Activated CD4-positive, alpha-beta T cell treated with anti-CD3 and anti-CD28 coated beads, Interleukin-2, amount 10 ng/mL, durations not matched to agents 7 days and 5 days (primary cell): ENCODE measurements at regions not wholly inside any gene's neighbourhood (a gene's known extent, or its start where the extent isn't known, plus 50 kb on each side); places are given as distances from the start of the nearest gene placed in this dataset.

ENCODE experiments used
- CTCF ChIA-PET: fragments of 350-600 bp; sonication (Branson Sonifier 250); formaldehyde crosslinking; loops from one replicate; lab custom pipeline; 2021; ENCODE audit warnings: antibody characterized with exemption; lab: Charles Lee
- POLR2A ChIA-PET: fragments of 350-600 bp; sonication (Branson Sonifier 250); formaldehyde crosslinking; loops from one replicate; lab custom pipeline; 2021; ENCODE audit warnings: antibody characterized with exemption; lab: Charles Lee
- DNase-seq: peaks from one replicate; pipeline ENCODE4 v3.0.0-alpha.2; 2020
- H3K27ac Mint-ChIP-seq: one replicate; pipeline ENCODE4 v1.8.0; 2021; ENCODE audit warnings: mild to moderate bottlenecking, moderate library complexity, mixed read lengths
- H3K27me3 Mint-ChIP-seq: one replicate; pipeline ENCODE4 v1.8.0; 2021; ENCODE audit warnings: mixed read lengths
- H3K36me3 Mint-ChIP-seq: one replicate; pipeline ENCODE4 v1.8.0; 2021; ENCODE audit warnings: low read depth, mixed read lengths
- H3K4me1 Mint-ChIP-seq: one replicate; pipeline ENCODE4 v1.8.0; 2021; ENCODE audit warnings: mixed read lengths
- H3K4me3 Mint-ChIP-seq: one replicate; pipeline ENCODE4 v1.8.0; 2021; ENCODE audit warnings: mild to moderate bottlenecking, moderate library complexity, mixed read lengths
- H3K9me3 Mint-ChIP-seq: one replicate; pipeline ENCODE4 v1.8.0; 2021; ENCODE audit warnings: mixed read lengths

- DNase-seq: no peak
- CTCF ChIA-PET: no interaction called here
These were observed 144.6 kb downstream of the TPH2 start for GRCh38 chr12:72082986-72083820.

GRCh38 chr12:72084061-72084460 lies 145.4 kb downstream of the TPH2 start:
- Mint-ChIP-seq H3K27me3 (peaks cover 7% of the 10 kb centered on the region), H3K4me1 (no peaks in the 10 kb centered on the region), H3K27ac (no peak overlapping the region), H3K36me3 (no peaks in the 10 kb centered on the region), H3K9me3 (no peaks in the 10 kb centered on the region), H3K4me3 (no peak overlapping the region)
- CTCF ChIA-PET: no interaction called here
- no peak for DNase-seq
- POLR2A ChIA-PET: no interaction called here

More at GRCh38 chr12:72082986-72083820, 144.6 kb downstream of the TPH2 start:
- Mint-ChIP-seq H3K27ac (no peak overlapping the region), H3K4me1 (no peaks in the 10 kb centered on the region), H3K9me3 (no peaks in the 10 kb centered on the region), H3K36me3 (no peaks in the 10 kb centered on the region), H3K4me3 (no peak overlapping the region), H3K27me3 (peaks cover 7% of the 10 kb centered on the region)
- POLR2A ChIA-PET: no interaction called here

- no peak overlapping the region for H3K27ac Mint-ChIP-seq
- H3K27me3 Mint-ChIP-seq: peaks cover 7% of the 10 kb centered on the region
- ChIA-PET POLR2A (no interaction called here), CTCF (no interaction called here)
- no peak overlapping the region for H3K4me3 Mint-ChIP-seq
- DNase-seq: no peak
- H3K36me3 Mint-ChIP-seq: no peaks in the 10 kb centered on the region
- no peaks in the 10 kb centered on the region for H3K9me3 Mint-ChIP-seq
- H3K4me1 Mint-ChIP-seq: no peaks in the 10 kb centered on the region
These were observed 146.2 kb downstream of the TPH2 start for GRCh38 chr12:72084880-72085279.

GRCh38 chr12:72089678-72090077 lies 151.0 kb downstream of the TPH2 start:
- Mint-ChIP-seq H3K27ac (no peak overlapping the region), H3K4me3 (no peak overlapping the region)

GRCh38 chr12:72093424-72093823 lies 154.8 kb downstream of the TPH2 start:
- no peaks in the 10 kb centered on the region for H3K36me3 Mint-ChIP-seq
- no peaks in the 10 kb centered on the region for H3K9me3 Mint-ChIP-seq
- H3K4me3 Mint-ChIP-seq: no peak overlapping the region
- DNase-seq: no peak
- no peaks in the 10 kb centered on the region for H3K4me1 Mint-ChIP-seq
- H3K27ac Mint-ChIP-seq: no peak overlapping the region
- POLR2A ChIA-PET: interaction anchor here (0.6 kb wide), 1 partner anchor 27 kb away, joined by 10 read pairs; no protein-coding TSS in a partner anchor
- CTCF ChIA-PET: no interaction called here
- no peaks in the 10 kb centered on the region for H3K27me3 Mint-ChIP-seq

More at GRCh38 chr12:72089678-72090077, 151.0 kb downstream of the TPH2 start:
- POLR2A ChIA-PET: no interaction called here
- H3K9me3 Mint-ChIP-seq: no peaks in the 10 kb centered on the region
- H3K36me3 Mint-ChIP-seq: no peaks in the 10 kb centered on the region
- H3K4me1 Mint-ChIP-seq: no peaks in the 10 kb centered on the region
- CTCF ChIA-PET: no interaction called here
- peaks cover 1% of the 10 kb centered on the region for H3K27me3 Mint-ChIP-seq
- no peak for DNase-seq

- no peaks in the 10 kb centered on the region for H3K4me1 Mint-ChIP-seq
- no peaks in the 10 kb centered on the region for H3K36me3 Mint-ChIP-seq
- no peak for DNase-seq
- no peaks in the 10 kb centered on the region for H3K9me3 Mint-ChIP-seq
- POLR2A ChIA-PET: interaction anchor here (0.6 kb wide), 1 partner anchor 26 kb away, joined by 10 read pairs; no protein-coding TSS in a partner anchor
- H3K27me3 Mint-ChIP-seq: no peaks in the 10 kb centered on the region
- no peak overlapping the region for H3K4me3 Mint-ChIP-seq
- no peak overlapping the region for H3K27ac Mint-ChIP-seq
- CTCF ChIA-PET: no interaction called here
These were observed 155.3 kb downstream of the TPH2 start for GRCh38 chr12:72093930-72094329.

GRCh38 chr12:72094490-72094889 lies 155.8 kb downstream of the TPH2 start:
- H3K4me3 Mint-ChIP-seq: no peak overlapping the region
- POLR2A ChIA-PET: no interaction called here

GRCh38 chr12:72095025-72095424 lies 156.4 kb downstream of the TPH2 start:
- Mint-ChIP-seq H3K9me3 (no peaks in the 10 kb centered on the region), H3K27me3 (no peaks in the 10 kb centered on the region), H3K4me1 (no peaks in the 10 kb centered on the region), H3K36me3 (no peaks in the 10 kb centered on the region), H3K4me3 (no peak overlapping the region), H3K27ac (no peak overlapping the region)
- ChIA-PET CTCF (no interaction called here), POLR2A (no interaction called here)
- DNase-seq: no peak

More at GRCh38 chr12:72094490-72094889, 155.8 kb downstream of the TPH2 start:
- Mint-ChIP-seq H3K27me3 (no peaks in the 10 kb centered on the region), H3K27ac (no peak overlapping the region), H3K4me1 (no peaks in the 10 kb centered on the region), H3K9me3 (no peaks in the 10 kb centered on the region), H3K36me3 (no peaks in the 10 kb centered on the region)
- CTCF ChIA-PET: no interaction called here
- no peak for DNase-seq

GRCh38 chr12:72098622-72099021 lies 160.0 kb downstream of the TPH2 start:
- Mint-ChIP-seq H3K27ac (no peak overlapping the region), H3K4me3 (no peak overlapping the region), H3K27me3 (no peaks in the 10 kb centered on the region), H3K9me3 (no peaks in the 10 kb centered on the region), H3K36me3 (no peaks in the 10 kb centered on the region), H3K4me1 (no peaks in the 10 kb centered on the region)
- ChIA-PET CTCF (no interaction called here), POLR2A (no interaction called here)
- no peak for DNase-seq

GRCh38 chr12:72100854-72101253 lies 162.2 kb downstream of the TPH2 start:
- ChIA-PET POLR2A (no interaction called here), CTCF (no interaction called here)
- no peak overlapping the region for H3K4me3 Mint-ChIP-seq
- H3K9me3 Mint-ChIP-seq: no peaks in the 10 kb centered on the region
- no peaks in the 10 kb centered on the region for H3K4me1 Mint-ChIP-seq
- no peak overlapping the region for H3K27ac Mint-ChIP-seq
- H3K36me3 Mint-ChIP-seq: no peaks in the 10 kb centered on the region
- DNase-seq: no peak
- H3K27me3 Mint-ChIP-seq: no peaks in the 10 kb centered on the region

- Mint-ChIP-seq H3K4me3 (no peak overlapping the region), H3K9me3 (no peaks in the 10 kb centered on the region), H3K4me1 (no peaks in the 10 kb centered on the region), H3K27ac (no peak overlapping the region), H3K36me3 (no peaks in the 10 kb centered on the region), H3K27me3 (no peaks in the 10 kb centered on the region)
- no peak for DNase-seq
- ChIA-PET CTCF (no interaction called here), POLR2A (no interaction called here)
These were observed 163.5 kb downstream of the TPH2 start for GRCh38 chr12:72102150-72102549.

- ChIA-PET POLR2A (no interaction called here), CTCF (no interaction called here)
- DNase-seq: no peak
- H3K36me3 Mint-ChIP-seq: no peaks in the 10 kb centered on the region
- no peak overlapping the region for H3K27ac Mint-ChIP-seq
- no peaks in the 10 kb centered on the region for H3K9me3 Mint-ChIP-seq
- no peaks in the 10 kb centered on the region for H3K4me1 Mint-ChIP-seq
- H3K4me3 Mint-ChIP-seq: no peak overlapping the region
- peaks cover 1% of the 10 kb centered on the region for H3K27me3 Mint-ChIP-seq
These were observed 166.3 kb upstream of the TRHDE start for GRCh38 chr12:72105849-72106248.

GRCh38 chr12:72110937-72111650 lies 161.1 kb upstream of the TRHDE start:
- ChIA-PET CTCF (no interaction called here), POLR2A (no interaction called here)

More at GRCh38 chr12:72110937-72111650, 161.1 kb upstream of the TRHDE start:
- H3K27me3 Mint-ChIP-seq: peaks cover 1% of the 10 kb centered on the region
- H3K36me3 Mint-ChIP-seq: no peaks in the 10 kb centered on the region
- no peaks in the 10 kb centered on the region for H3K9me3 Mint-ChIP-seq
- H3K27ac Mint-ChIP-seq: no peak overlapping the region
- no peak overlapping the region for H3K4me3 Mint-ChIP-seq
- DNase-seq: no peak
- H3K4me1 Mint-ChIP-seq: no peaks in the 10 kb centered on the region
